Activated CD4-positive, alpha-beta T cell treated with anti-CD3 and anti-CD28 coated beads, Interleukin-2, amount 10 ng/mL, durations not matched to agents 24 days and 14 days (primary cell): ENCODE measurements at regions not wholly inside any gene's neighbourhood (a gene's known extent, or its start where the extent isn't known, plus 50 kb on each side); places are given as distances from the start of the nearest gene placed in this dataset.

Experiments used
- DNase-seq: peaks from one replicate; pipeline ENCODE4 v3.0.0; 2022
- H3K27ac Mint-ChIP-seq: one replicate; pipeline ENCODE4 v1.8.0; 2022; ENCODE audit warnings: mild to moderate bottlenecking, mixed read lengths
- H3K27me3 Mint-ChIP-seq: one replicate; pipeline ENCODE4 v1.8.0; 2022; ENCODE audit warnings: mixed read lengths
- H3K36me3 Mint-ChIP-seq: one replicate; pipeline ENCODE4 v1.8.0; 2022; ENCODE audit warnings: low read depth, mild to moderate bottlenecking, mixed read lengths
- H3K4me1 Mint-ChIP-seq: one replicate; pipeline ENCODE4 v1.8.0; 2021; ENCODE audit warnings: mixed read lengths
- H3K4me3 Mint-ChIP-seq: one replicate; pipeline ENCODE4 v1.8.0; 2022; ENCODE audit warnings: mild to moderate bottlenecking, moderate library complexity, mixed read lengths
- H3K9me3 Mint-ChIP-seq: one replicate; pipeline ENCODE4 v1.8.0; 2021; ENCODE audit warnings: mixed read lengths
- intact Hi-C: fragments of 100-400 bp; cut with micrococcal nuclease; formaldehyde crosslinking; loops from one replicate; pipeline ENCODE4 v1.15.1; 2023

DNA sequence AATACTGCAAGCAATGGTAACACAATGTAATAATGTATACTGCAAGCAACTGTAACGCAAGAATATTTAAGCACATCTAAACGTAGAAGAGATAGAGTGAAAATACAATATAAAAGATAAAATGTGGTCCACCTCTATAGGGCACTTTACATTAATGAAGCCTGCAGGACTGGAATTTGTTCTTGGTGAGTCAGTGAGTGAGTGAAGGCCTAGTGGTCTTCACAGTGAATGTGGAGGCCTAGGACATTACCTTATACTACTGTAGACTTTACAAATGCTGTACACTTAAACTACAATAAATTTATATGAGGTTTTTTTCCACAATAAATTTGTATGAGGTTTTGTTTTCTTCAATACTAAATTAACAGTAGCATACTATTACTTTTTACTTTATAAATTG, 287.4 kb upstream of the SNX7 start:
- H3K4me1 Mint-ChIP-seq = peaks cover 2% of the 10 kb centered on the region

DNA sequence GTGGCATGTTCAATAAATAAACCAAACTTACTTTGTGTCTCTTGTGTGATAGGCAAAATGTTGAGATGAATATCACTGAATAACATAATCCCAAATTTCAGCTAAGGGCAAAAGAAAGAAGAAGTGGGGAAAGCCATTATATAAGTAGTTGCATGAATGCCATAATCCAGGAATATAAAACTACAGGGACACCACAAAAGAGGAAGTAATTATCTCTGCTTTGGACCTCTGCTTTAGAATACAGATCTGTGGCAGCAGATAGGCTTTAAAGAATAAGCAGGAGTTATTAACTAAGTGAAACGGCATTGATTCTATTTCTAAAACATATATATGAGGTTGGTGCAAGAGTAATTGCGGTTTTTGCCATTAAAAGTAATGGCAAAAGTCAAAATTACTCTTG, 288.5 kb upstream of the SNX7 start:
- intact Hi-C loops = no loop called here
- DNase-seq = no peak
- no peaks in the 10 kb centered on the region for H3K9me3 Mint-ChIP-seq
- H3K4me3 Mint-ChIP-seq = no peak overlapping the region
- no peaks in the 10 kb centered on the region for H3K36me3 Mint-ChIP-seq
- no peak overlapping the region for H3K27ac Mint-ChIP-seq
- H3K4me1 Mint-ChIP-seq = peaks cover 2% of the 10 kb centered on the region
- H3K27me3 Mint-ChIP-seq = peaks cover 9% of the 10 kb centered on the region

More for the DNA sequence above, 287.4 kb upstream of the SNX7 start:
- no peaks in the 10 kb centered on the region for H3K9me3 Mint-ChIP-seq
- no peak overlapping the region for H3K27ac Mint-ChIP-seq
- peaks cover 10% of the 10 kb centered on the region for H3K27me3 Mint-ChIP-seq
- no peak for DNase-seq
- intact Hi-C loops = no loop called here
- no peak overlapping the region for H3K4me3 Mint-ChIP-seq
- H3K36me3 Mint-ChIP-seq = no peaks in the 10 kb centered on the region

DNA sequence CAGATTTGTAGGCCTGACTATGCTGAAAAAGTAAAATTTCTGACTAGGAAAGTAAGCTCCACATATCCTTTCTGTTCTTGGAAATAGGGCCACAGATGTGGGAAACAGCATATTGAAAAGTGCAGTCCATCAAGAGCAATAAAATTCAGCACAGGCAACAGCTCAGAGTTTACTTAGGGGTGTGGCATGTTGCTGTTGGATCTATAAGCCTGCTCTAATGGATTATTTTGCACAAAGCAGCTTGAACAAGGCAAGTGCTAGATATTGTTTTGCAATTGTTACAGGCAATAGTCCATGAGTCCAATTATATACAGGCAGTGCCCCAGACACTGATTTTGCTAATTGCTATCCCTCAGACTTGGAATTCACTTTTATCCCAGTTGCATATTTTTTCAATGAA, 289.8 kb upstream of the SNX7 start:
- peaks cover 7% of the 10 kb centered on the region for H3K27me3 Mint-ChIP-seq
- intact Hi-C loops = no loop called here
- H3K36me3 Mint-ChIP-seq = no peaks in the 10 kb centered on the region
- H3K4me3 Mint-ChIP-seq = no peak overlapping the region
- peaks cover 2% of the 10 kb centered on the region for H3K4me1 Mint-ChIP-seq
- H3K9me3 Mint-ChIP-seq = no peaks in the 10 kb centered on the region
- no peak for DNase-seq
- no peak overlapping the region for H3K27ac Mint-ChIP-seq

DNA sequence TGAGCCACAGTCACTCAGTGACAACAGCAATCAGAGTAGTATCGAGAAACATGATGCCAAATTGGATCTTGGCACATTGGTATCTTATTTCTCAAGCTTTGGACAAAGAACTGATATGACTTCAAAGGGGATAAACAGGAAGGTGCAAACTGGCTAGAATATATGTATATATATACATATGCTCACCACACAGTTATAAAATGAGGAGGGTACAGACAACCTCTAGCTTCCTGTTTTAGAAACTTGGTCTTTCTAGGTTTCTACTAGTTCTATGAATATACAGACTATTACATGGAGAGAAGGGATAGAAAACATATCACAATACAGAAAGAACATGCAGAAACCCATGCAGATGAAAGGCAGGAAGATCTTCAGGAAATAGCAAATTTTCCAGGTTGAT, 292.1 kb upstream of the SNX7 start:
- Mint-ChIP-seq H3K27me3 (peaks cover 4% of the 10 kb centered on the region), H3K27ac (no peak overlapping the region), H3K36me3 (no peaks in the 10 kb centered on the region), H3K4me1 (peaks cover 2% of the 10 kb centered on the region), H3K4me3 (no peak overlapping the region), H3K9me3 (peaks cover 3% of the 10 kb centered on the region)
- no peak for DNase-seq
- intact Hi-C loops = no loop called here

DNA sequence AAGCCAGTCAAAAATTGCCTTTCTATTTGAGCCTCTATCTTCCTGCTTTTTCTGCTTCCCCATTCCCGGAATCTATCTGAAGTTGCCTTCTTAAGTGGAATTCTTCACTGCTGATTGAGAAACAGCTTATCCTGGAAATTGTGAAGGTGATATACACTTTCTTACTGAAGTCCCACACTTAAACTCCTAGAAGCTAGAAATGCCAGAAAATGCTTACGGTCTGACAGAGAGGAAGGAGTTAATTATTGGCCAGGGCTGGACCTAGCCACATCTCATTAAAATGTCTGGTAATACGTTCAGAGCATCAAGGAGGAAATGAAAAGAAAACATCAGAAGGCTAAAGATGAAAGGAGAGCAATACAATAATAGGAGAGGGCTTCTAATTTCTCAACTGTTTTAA, 292.5 kb upstream of the SNX7 start:
- intact Hi-C loops = no loop called here
- H3K27ac Mint-ChIP-seq = no peak overlapping the region
- H3K36me3 Mint-ChIP-seq = no peaks in the 10 kb centered on the region
- peaks cover 4% of the 10 kb centered on the region for H3K27me3 Mint-ChIP-seq
- DNase-seq = no peak
- no peak overlapping the region for H3K4me3 Mint-ChIP-seq
- H3K9me3 Mint-ChIP-seq = peaks cover 3% of the 10 kb centered on the region
- H3K4me1 Mint-ChIP-seq = peaks cover 2% of the 10 kb centered on the region

DNA sequence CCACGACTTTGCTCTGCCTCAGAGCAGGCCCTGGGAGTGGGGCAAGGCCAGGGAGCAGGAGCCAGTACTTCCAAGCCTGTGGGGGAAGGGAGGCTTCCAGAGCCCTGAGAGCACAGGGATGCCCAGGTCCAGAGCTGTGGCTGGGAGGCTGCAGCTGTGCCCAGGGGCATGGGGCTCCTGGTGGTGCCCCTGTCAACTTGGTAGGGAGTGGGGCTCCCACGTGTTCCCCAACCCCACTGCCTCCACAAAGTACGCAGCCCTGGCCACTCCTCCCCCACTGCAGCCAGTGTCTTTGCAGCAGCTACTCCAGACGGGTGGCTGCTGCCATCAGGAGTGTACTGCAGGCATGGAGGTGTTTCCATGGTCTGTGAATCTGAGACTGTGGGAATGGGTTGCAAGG, 294.1 kb upstream of the SNX7 start:
- H3K4me1 Mint-ChIP-seq = peaks cover 2% of the 10 kb centered on the region
- no peaks in the 10 kb centered on the region for H3K36me3 Mint-ChIP-seq
- H3K9me3 Mint-ChIP-seq = peaks cover 3% of the 10 kb centered on the region
- H3K27me3 Mint-ChIP-seq = peaks cover 4% of the 10 kb centered on the region
- no peak for DNase-seq
- no peak overlapping the region for H3K27ac Mint-ChIP-seq
- no peak overlapping the region for H3K4me3 Mint-ChIP-seq
- intact Hi-C loops = no loop called here

DNA sequence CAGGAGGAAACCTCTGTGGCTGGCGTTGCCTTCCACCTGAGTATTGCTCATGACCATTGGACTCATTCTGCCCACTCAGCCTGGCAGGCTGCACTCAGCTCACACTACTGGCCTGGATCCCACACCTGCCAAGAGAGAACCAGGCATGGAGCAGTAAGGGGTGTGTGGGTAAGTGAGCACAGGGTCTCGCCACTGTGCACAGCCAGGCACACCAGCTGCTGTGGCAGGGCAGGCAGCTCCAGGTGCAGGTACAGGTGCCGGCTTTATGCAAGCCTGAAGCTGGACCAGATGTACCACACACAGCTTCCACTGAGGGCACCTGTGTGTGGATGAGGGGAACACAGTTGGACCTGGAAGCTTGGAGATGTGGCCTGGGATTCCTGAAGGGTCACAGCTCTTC, 295.2 kb upstream of the SNX7 start:
- H3K4me3 Mint-ChIP-seq = no peak overlapping the region
- H3K9me3 Mint-ChIP-seq = peaks cover 3% of the 10 kb centered on the region
- no peak for DNase-seq
- intact Hi-C loops = no loop called here
- no peak overlapping the region for H3K27ac Mint-ChIP-seq
- peaks cover 4% of the 10 kb centered on the region for H3K27me3 Mint-ChIP-seq
- H3K4me1 Mint-ChIP-seq = peaks cover 2% of the 10 kb centered on the region
- H3K36me3 Mint-ChIP-seq = no peaks in the 10 kb centered on the region

DNA sequence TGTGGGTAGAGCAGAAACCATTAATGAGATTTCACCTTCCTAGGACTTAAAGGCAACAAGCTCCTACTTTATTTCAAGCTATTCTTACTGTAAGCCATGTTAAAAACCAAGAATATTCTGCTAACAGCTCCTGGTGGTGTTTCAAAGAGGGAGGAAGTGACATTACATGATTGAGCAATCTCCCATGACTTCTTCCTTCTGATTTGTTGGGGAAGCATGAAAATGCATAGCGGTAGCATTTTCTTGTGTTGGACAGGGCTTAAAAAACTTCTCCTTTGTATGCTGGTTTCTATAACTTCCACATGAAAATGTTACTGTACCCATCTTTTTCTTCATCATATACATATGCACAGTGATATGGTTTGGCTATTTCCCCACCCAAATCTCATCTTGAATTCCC, 297.0 kb upstream of the SNX7 start:
- Mint-ChIP-seq H3K4me3 (no peak overlapping the region), H3K9me3 (peaks cover 8% of the 10 kb centered on the region), H3K27me3 (peaks cover 2% of the 10 kb centered on the region), H3K27ac (no peak overlapping the region), H3K4me1 (peaks cover under 1% of the 10 kb centered on the region), H3K36me3 (no peaks in the 10 kb centered on the region)
- intact Hi-C loops = no loop called here
- no peak for DNase-seq

DNA sequence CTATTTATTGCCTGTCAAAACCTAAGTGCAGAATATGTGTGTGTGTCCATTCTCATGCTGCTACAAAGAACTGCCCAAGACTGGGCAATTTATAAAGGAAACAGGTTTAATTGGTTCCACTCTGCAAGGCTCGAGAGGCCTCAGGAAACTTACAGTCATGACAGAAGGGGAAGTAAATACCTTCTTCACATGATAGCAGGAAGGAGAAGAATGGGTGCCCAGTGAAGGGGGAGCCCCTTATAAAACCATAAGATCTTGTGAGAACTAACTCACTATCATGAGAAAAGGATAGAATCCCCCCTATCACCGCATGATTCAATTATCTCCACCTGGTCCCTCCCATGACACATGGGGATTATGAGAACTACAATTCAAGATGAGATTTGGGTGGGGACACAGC, 300.7 kb upstream of the SNX7 start:
- peaks cover 2% of the 10 kb centered on the region for H3K27me3 Mint-ChIP-seq
- no peak overlapping the region for H3K27ac Mint-ChIP-seq
- DNase-seq = no peak
- H3K4me1 Mint-ChIP-seq = no peaks in the 10 kb centered on the region
- no peak overlapping the region for H3K4me3 Mint-ChIP-seq
- intact Hi-C loops = no loop called here
- peaks cover 8% of the 10 kb centered on the region for H3K9me3 Mint-ChIP-seq
- H3K36me3 Mint-ChIP-seq = no peaks in the 10 kb centered on the region

DNA sequence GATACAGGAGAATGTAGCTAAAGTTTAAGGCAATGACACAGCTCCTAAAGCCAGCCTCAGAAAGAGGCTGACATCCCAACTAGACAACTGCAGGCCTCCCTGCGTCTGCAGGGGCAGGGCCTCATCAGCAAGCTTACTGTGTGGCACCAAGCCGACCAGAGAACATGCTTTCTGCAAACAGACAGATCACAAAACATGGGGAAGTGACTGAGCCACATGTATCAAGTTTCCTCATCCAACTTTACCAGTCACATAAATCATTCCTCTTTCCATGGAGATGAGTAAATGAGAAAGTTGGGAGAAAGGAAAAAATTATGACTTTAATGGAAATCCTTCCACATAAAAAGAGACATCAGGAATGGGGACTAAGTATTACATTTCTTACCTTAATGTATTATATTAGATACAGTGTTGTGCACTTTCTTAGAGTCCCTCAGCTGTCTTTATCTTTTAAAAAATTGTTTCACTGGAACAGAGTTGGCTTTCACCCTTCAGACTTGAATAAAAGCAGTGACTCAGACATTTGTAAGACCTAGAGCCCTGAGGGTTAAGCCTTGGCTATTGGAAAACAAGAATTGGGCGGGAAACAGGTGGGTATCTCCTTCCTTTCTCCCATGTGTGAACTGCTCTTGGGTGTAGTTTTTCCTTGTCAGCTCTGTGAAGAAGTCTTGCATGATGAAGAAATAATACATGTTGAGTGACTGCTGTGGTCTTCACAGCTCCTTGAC, 305.7 kb upstream of the SNX7 start:
- Mint-ChIP-seq H3K27ac (no peak overlapping the region), H3K4me3 (no peak overlapping the region), H3K4me1 (no peaks in the 10 kb centered on the region), H3K9me3 (peaks cover 4% of the 10 kb centered on the region), H3K36me3 (no peaks in the 10 kb centered on the region), H3K27me3 (peaks cover 2% of the 10 kb centered on the region)
- intact Hi-C loops = no loop called here
- no peak for DNase-seq

DNA sequence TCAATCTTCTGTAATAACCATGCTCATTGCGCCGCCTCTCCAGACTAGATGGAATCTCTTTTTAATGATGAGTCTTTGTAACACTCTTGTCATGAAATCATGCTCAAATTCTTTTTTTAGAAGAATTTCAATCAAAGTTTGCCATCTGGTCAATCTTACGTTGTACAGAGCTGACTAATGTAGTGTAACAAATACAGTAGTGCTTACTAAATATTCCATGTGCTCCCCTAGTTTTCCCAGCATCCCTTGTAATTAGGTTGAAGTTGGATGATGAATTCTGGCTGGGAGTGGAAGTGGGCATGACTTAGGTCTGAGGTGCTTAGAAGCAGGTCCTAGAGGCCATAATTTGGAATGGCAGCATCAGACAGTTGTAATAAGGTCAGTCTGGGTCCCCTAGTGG, 309.1 kb upstream of the SNX7 start:
- no peak overlapping the region for H3K4me3 Mint-ChIP-seq
- H3K9me3 Mint-ChIP-seq = no peaks in the 10 kb centered on the region
- no peak for DNase-seq
- no peak overlapping the region for H3K27ac Mint-ChIP-seq
- H3K36me3 Mint-ChIP-seq = no peaks in the 10 kb centered on the region
- intact Hi-C loops = no loop called here
- H3K27me3 Mint-ChIP-seq = peaks cover 2% of the 10 kb centered on the region
- H3K4me1 Mint-ChIP-seq = no peaks in the 10 kb centered on the region

DNA sequence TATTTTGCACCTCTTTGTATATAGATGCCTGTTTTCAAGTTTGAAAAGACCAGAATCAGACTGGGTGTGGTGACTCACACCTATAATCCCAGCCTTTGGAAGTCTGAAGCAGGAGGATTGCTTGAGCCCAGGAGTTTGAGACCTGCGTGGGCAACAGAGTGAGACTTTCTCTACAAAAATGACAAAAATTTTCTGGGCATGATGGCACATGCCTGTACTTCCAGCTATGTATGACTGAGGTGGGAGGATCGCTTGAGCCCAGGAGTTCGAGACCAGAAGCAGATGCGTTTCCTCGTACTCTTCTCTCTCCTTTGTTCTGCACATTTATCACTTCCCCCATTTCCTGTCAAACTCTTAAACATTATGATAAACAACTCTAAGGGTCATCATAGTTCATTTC, 310.0 kb upstream of the SNX7 start:
- Mint-ChIP-seq H3K27me3 (peaks cover 2% of the 10 kb centered on the region), H3K9me3 (no peaks in the 10 kb centered on the region), H3K4me1 (no peaks in the 10 kb centered on the region), H3K27ac (no peak overlapping the region), H3K4me3 (no peak overlapping the region), H3K36me3 (no peaks in the 10 kb centered on the region)
- intact Hi-C loops = no loop called here
- DNase-seq = no peak

DNA sequence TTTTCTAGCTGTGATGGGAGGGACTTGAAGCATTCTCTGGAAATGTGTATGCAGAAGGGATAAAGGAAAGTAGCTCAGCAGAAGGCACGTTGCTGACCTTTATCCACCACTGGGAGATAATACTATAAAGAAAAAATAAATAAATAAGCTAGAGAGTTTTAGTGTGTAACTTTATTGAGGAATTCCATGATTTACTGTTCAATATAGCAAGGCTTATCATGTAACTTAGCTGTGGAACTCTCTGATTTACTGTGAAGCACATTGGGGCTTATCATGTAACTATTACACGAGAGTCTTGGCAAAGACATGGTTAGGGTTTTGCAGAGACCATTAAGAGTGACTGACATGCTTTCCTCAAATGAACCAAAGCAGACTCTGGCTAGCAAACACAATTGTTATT, 316.1 kb upstream of the SNX7 start:
- Mint-ChIP-seq H3K9me3 (no peaks in the 10 kb centered on the region), H3K27ac (no peak overlapping the region), H3K36me3 (no peaks in the 10 kb centered on the region), H3K4me3 (no peak overlapping the region), H3K4me1 (no peaks in the 10 kb centered on the region), H3K27me3 (peaks cover 2% of the 10 kb centered on the region)
- intact Hi-C loops = no loop called here
- no peak for DNase-seq

DNA sequence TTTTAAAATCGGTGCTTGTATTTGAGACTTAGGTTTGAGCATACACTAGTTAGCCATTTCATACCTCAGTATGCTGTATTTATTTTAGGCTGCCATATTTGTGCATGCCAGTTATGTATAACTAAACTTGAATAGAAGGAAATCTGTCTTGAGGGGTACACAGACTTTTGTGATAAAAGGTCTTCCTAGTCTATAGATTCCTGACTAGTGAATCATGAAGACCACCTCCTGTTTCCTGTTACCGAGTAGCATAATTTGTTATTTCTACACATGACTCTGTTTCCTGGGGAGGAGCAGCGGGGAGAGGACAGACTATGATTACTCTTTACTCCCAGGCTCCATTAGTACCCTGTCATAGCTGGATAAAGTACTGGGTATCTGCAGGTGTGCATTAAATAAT, 316.8 kb upstream of the SNX7 start:
- Mint-ChIP-seq H3K36me3 (no peaks in the 10 kb centered on the region), H3K9me3 (no peaks in the 10 kb centered on the region), H3K4me3 (no peak overlapping the region), H3K4me1 (no peaks in the 10 kb centered on the region), H3K27me3 (peaks cover 2% of the 10 kb centered on the region), H3K27ac (no peak overlapping the region)
- intact Hi-C loops = no loop called here
- DNase-seq = no peak

DNA sequence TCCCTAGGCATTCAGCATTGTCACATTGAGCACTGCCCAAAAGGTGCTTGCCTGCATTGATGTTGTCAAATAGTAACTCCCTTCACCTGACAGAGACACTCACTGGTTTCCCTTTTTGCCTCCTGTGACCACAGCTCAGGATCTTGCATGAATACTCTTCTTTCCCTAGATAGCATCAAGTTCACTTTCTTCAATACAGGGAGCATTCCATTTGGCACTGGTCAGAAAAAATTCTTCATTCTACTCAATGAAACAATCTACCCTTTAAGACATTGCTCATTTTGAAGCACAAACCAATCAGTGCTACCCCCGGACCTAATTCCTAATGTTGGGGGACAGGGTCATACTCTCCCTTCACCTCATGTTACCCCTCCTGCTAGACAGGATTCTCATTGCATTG, 319.0 kb upstream of the SNX7 start:
- intact Hi-C loops = no loop called here
- Mint-ChIP-seq H3K27me3 (no peaks in the 10 kb centered on the region), H3K4me1 (no peaks in the 10 kb centered on the region)

More for the DNA sequence above, 319.0 kb upstream of the SNX7 start:
- DNase-seq = no peak
- H3K9me3 Mint-ChIP-seq = no peaks in the 10 kb centered on the region
- no peak overlapping the region for H3K27ac Mint-ChIP-seq
- H3K36me3 Mint-ChIP-seq = no peaks in the 10 kb centered on the region
- no peak overlapping the region for H3K4me3 Mint-ChIP-seq
